HFF-Myc (cell line): ENCODE measurements at regions not wholly inside any gene's neighbourhood (a gene's known extent, or its start where the extent isn't known, plus 50 kb on each side); places are given as distances from the start of the nearest gene placed in this dataset.
A peak's percentile ranks its signal among the peaks of the same experiment; 100 is the strongest.
"Not testable (repeated sequence)": the region's sequence is repeated elsewhere in the genome, so short reads cannot be mapped to it uniquely, and the experiment has no call there.

ENCODE experiments used
- DNase-seq: peaks from one replicate; pipeline ENCODE4 v3.0.0-alpha.2; 2011; ENCODE audit warnings: low read depth; ENCODE audit errors: extremely low read depth
- H3K4me3 ChIP-seq: replicated peaks from 2 replicates; pipeline ENCODE4 v1.5.1; 2011; ENCODE audit warnings: low read depth, mild to moderate bottlenecking, control low read depth, low read length
- TF ChIP-seq, protein P1 (sequence below): IDR thresholded peaks from 2 replicates; pipeline ENCODE4 v1.5.1; 2012; ENCODE audit warnings: mild to moderate bottlenecking, low read depth, low read length, control low read depth; ENCODE audit errors: missing control alignments

DNA sequence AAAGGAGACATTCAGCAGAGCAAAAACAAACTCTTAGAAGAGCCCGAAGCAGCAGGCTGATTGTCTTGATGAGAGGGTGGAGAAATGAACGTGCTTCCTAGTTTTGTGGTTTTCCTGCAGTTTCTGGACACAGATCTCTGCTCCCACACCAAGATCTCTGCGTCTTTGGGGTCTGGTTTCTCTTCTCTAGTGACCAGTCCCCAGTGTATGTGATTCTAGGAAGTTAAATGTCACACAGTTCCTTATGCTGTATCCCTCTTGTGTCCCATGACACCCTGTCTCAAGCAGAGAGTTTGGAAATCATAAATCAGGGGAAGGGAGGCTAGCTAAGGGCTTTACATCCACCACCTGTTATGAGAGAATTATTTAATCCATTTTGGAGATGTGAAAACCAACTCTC, 55.4 kb upstream of the KLF14 start:
- DNase-seq: no peak
- no peak overlapping the region for H3K4me3 ChIP-seq
- TF ChIP-seq, protein P1, sequence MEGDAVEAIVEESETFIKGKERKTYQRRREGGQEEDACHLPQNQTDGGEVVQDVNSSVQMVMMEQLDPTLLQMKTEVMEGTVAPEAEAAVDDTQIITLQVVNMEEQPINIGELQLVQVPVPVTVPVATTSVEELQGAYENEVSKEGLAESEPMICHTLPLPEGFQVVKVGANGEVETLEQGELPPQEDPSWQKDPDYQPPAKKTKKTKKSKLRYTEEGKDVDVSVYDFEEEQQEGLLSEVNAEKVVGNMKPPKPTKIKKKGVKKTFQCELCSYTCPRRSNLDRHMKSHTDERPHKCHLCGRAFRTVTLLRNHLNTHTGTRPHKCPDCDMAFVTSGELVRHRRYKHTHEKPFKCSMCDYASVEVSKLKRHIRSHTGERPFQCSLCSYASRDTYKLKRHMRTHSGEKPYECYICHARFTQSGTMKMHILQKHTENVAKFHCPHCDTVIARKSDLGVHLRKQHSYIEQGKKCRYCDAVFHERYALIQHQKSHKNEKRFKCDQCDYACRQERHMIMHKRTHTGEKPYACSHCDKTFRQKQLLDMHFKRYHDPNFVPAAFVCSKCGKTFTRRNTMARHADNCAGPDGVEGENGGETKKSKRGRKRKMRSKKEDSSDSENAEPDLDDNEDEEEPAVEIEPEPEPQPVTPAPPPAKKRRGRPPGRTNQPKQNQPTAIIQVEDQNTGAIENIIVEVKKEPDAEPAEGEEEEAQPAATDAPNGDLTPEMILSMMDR: no peak

DNA sequence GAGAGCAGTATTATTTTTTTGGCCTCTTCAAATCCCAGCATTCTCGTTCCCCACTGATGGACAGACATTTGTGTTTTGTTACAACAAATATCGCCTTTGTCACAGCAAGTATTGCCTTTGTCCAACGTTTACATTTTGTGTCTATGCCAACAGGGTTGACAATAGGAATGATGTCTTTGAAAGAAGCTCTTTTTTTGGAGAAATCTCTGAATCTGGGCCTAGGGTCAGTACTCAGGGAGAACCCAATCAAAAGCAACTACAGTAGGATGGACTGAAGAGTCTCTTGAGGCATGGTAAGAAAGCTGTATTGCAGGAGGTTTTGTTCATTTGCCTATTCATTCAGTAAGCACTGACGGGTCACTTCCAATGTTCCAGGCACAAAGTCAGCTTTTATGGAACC, 57.7 kb upstream of the KLF14 start:
- DNase-seq: no peak
- H3K4me3 ChIP-seq: no peak overlapping the region
- TF ChIP-seq, protein P1: no peak

DNA sequence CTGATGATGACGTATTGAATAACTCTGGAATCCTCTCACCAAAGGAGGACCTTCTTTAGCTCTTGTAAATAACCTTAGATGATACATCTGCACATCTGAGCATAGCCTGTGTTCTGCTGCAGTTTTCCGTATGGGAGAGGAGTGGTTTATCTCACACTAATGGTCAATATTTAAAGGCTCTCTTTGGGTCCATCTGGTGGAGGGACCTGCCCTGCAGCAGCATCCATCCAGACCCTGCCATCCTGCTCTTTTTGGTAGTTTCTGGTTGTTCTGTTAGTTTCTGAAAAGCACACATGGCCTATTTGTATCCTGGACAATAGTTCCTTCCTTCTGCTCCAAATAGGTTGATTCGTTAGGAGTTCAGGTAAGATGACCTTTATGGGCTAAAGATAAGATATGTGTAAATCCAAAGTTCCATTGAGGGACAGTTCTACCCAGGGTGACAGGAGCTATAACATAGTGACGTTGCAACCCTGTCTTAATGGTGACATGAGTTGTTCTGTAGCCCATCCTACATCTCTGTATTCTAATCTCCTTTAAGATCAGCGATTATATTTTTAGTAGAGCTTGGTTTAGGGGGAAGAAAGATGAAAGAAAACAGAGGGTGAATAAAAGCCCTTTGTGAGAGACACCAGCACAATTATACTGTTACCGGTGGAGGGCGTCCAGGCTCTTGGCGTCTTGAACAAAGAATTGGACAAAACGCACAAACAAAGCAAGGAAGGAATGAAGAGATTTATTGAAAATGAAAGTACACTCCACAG, 60.0 kb upstream of the KLF14 start:
- no peak overlapping the region for H3K4me3 ChIP-seq
- TF ChIP-seq, protein P1: peak; percentile 9
- DNase-seq: no peak

DNA sequence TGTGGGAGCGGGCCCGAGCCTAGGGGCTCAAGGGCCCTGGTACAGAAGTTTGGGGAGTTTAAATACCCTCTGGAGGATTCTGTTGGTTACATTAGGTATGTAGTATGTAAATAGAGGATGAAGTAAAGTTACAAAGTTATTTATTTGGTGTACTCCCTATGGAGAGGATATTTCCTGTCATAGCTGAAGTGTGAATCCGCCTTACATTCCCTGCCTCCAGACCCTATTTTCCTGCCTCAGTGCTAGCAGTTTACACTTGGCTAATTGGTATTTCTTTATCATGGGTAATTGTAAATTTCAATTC, 60.6 kb upstream of the KLF14 start:
- no peak for DNase-seq
- TF ChIP-seq, protein P1: no peak
- no peak overlapping the region for H3K4me3 ChIP-seq

DNA sequence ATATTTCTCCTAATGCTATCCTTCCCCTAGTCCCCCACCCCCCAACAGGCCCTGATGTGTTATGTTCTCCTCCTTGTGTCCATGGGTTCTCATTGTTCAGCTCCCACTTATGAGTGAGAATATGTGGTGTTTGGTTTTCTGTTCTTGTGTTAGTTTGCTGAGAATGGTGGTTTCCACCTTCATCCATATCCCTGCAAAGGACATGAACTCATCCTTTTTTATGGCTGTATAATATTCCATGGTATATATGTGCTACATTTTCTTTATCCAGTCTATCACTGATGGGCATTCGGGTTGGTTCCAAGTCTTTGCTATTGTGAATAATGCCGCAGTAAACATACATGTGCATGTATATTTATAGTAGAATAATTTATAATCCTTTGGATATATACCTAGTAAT, 62.4 kb upstream of the KLF14 start:
- DNase-seq: not testable (repeated sequence)

DNA sequence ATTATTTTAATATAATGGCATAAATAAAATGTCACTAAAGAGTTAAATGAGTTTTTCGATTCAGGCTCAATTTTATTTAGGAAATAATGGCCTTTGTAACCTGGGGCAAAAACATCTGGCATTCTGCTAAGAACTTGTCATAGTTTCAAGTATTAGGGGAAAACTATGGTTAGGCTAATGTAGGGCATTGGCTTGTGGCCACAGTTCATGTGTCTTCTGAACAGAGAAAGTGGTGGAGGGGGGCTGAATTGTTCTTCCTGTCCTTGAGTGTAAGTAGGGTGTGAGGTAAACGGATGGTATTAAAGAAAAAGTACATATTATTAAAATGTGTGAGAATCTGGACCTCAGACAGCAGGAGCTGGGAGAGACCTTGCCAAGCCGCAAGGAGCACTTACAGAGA, 69.1 kb upstream of the KLF14 start:
- TF ChIP-seq, protein P1: no peak
- DNase-seq: no peak
- H3K4me3 ChIP-seq: no peak overlapping the region

More for the DNA sequence above, 62.4 kb upstream of the KLF14 start:
- not testable (repeated sequence) for H3K4me3 ChIP-seq

DNA sequence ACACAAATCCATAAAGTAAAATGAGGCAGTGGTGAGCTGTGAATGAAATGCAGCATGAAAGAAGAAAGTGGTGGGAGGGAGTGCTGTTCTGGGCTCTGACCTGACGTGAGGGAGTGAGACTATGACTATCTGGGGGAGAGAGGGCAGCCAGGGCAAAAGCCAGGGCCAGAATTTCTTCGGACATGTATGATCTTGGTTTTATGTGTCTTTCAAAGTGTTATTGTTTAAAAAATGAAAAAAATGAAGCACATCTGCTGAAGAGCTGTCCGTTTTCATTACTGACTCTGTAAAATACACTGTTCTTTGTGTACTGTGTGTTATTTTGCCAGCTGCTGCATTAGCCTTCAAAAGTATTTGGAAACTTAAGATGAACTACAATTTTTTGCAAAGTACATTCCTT, 70.2 kb upstream of the KLF14 start:
- no peak overlapping the region for H3K4me3 ChIP-seq
- no peak for DNase-seq
- TF ChIP-seq, protein P1: no peak

DNA sequence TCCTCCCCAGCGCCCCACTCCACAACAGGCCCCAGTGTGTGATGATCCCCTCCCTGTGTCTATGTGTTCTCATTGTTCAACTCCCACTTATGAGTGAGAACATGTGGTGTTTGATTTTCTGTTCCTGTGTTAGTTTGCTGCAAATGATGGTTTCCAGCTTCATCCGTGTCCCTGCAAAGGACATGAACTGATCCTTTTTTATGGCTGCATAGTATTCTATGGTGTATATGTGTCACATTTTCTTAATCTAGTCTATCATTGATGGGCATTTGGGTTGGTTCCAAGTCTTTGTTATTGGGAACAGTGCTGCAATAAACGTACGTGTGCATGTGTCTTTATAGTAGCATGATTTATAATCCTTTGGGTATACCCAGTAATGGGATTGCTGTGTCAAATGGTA, 78.8 kb upstream of the KLF14 start:
- H3K4me3 ChIP-seq, DNase-seq: not testable (repeated sequence)
